ENCODE measurements at regions not wholly inside any gene's neighbourhood (a gene's known extent, or its start where the extent isn't known, plus 50 kb on each side); places are given as distances from the start of the nearest gene placed in this dataset.
"Not testable (repeated sequence)": the region's sequence is repeated elsewhere in the genome, so short reads cannot be mapped to it uniquely, and the experiment has no call there.

DNA sequence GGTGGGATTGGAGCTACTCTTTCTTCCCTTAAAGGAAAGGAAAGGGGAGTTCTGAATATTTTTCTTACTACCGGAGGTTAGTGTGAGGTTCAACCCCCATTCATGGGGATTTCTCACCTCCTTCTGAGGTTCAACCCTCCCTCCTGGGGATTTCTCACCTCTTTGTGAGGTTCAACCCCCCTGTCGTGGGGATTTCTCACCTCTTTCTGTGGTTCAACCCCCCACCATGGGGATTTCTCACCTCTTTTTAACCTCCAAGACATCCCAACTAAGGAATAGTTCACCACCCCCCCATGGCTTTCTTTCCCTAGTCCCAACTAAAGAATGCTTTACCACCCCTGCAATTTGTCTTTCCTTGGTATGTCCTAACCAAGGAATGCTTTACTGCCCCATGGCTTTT lies 520.3 kb downstream of the EDEM1 start:
- no peak for DNase-seq

DNA sequence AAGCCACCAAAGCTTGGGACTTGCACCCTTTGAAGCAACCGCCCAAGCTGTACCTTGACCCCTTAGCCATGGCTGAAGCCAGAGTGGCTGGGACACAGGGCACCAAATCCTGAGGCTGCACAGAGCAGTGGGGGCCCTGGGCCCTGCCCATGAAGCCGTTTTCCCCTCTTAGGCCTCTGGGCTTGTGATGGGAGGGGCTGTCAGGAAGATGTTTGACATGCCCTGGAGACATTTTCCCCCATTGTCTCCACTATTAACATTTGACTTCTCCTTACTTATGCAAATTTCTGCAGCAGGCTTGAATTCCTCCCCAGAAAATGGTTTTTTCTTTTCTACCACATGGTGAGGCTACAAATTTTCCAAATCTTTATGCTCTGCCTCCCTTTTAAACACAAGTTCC lies 522.2 kb downstream of the EDEM1 start:
- no peak for DNase-seq

DNA sequence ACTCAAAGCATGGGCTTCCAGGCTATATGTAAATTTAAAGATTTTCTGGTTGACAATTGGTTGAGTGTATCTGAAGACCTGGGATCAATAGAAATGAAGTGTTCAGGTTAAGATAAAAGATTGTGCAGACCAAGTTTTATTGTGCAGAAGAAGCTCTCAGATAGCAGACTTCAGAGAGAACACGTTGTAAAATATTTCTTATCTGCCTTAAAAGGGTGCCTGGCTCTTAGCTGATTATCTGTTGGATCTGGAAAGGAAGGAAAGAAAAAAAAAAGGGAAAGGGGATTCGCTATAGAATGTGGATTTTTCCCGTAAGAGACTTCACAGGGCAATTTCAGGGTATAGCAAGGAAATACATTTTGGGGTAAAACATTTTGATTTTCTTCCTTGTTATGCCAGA lies 523.2 kb downstream of the EDEM1 start:
- DNase-seq = no peak

DNA sequence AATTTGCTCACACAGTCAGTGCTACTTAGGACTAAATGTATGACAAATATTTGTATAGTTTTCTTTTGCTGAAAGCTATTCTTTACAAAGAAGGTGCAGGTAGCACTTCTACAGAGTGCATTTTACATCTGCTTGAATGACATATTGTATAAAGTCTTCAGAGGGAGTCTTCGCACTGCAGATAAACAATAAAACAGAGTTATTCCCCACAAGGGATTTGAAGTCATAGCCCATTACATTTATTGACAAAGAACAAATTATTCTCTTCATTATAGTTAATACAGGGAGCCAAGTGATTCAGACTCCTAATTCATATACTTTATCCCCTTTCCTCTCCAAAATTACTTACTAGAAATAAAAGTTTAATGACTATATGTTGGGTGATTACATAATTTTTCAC lies 529.7 kb downstream of the EDEM1 start:
- DNase-seq = no peak

DNA sequence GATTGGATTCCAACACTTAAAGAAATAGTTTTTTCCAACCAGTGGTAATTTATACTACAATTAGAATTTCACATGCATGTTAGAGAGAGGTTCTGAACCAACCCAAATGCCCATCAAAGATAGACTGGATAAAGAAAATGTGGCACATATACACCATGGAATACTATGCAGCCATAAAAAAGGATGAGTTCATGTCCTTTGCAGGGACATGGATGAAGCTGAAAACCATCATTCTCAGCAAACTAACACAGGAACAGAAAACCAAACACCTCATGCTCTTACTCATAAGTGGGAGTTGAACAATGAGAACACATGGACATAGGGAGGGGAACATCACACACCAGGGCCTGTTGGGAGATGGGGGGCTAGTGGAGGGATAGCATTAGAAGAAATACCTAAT lies 532.2 kb downstream of the EDEM1 start:
- not testable (repeated sequence) for DNase-seq

DNA sequence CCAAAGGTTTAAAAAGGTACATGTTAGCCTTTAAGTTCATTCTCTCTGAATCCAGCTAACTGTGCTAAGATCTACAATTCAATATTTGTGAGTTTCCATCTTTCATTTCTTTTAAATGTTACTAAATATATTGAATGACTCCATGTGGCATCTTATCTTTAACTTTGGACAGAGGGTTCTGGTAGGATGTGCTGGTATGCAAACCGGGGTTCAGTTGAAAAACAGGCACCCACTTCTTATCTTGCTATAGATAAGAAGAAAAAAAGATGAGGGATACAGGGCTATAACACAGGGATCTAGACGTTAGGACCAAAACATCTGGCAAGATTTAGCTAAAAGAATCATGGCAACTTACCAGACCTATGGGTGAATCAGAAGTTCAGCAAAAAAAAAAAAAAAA lies 538.3 kb downstream of the EDEM1 start:
- DNase-seq = no peak

DNA sequence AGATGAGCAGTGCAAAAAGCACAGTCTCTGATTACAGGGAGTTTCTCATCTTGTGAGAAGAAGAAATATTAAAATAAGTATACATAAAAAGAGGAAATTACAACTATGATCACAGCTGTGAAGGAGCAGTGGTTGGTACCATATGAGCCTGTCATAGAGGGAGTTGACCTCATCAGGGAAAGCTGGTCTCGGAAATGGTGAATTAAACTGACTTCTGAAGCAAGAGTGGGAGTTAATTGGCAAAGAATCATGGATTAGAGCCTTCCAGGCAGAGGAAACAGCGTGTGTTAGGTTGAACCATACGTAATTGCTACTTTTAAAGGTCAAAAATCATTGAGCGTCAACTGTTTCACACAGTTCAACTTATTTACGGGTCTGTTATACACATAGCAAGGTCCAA lies 539.1 kb downstream of the EDEM1 start:
- DNase-seq = no peak

DNA sequence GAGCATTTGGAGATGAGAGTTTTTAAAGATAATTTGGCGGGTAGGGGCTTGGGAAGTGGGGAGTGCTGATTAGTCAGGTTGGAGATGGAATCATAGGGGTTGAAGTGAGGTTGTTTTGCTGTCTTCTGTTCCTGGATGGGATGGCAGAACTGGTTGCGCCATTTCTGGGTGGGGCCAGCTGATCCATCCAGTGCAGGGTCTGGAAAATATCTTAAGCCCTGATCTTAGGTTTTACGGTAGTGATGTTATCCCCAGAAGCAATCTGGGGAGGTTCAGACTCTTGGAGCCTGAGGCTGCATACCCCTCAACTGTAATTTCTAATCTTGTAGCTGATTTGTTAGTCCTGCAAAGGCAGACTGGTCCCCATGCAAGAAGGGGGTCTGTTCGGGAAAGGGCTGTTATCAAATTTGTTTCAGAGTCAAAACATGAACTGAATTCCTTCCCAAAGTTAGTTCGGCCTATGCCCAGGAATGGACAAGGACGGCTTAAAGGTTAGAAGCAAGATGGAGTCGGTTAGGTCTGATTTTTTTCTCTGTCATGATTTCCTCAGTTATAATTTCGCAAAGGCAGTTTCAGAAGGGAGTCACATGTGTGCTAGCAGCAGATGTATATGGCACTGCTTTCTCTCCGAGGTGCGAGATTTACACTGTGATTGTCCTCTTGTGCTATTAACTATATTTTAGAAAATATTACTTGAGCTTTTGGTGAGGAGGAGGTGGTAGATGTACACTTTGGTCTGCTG lies 540.4 kb downstream of the EDEM1 start:
- DNase-seq = no peak

DNA sequence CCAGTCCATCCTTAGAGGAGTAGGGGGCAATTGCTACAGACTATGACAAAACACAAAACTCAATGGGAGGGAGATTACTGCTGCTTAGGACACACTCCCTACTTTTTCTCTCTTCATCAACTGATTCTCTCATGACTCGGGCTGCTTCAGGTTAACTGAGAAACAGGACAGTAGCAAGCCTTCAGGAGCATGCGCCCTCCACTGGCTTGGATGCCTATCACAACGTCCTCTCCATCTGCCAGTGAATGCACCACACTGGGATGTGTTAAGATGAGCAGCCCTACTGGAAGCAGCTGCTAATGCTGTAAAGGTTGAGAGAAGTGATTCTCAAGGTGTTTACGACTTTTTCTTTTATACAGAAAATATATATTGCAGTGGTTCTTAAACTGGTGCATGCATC lies 542.3 kb downstream of the EDEM1 start:
- no peak for DNase-seq

DNA sequence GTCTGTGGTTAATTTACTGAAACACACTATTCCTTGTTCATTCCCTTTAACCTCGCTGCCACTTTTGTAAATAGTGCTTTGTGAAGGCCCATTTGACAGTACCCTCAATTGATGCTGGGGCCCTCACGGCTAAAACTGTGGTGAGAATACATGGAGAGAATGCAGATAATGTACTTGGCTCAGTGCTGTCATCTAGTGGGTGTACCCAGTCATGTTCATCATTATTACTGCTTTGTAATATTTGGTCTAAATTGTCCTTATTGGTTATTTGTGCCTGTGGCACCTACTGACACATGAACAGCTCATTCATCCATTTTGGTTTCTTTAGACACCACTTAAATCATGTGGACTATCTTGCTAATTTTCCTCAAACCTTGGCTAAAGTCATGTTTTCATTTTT lies 543.6 kb downstream of the EDEM1 start:
- no peak for DNase-seq

DNA sequence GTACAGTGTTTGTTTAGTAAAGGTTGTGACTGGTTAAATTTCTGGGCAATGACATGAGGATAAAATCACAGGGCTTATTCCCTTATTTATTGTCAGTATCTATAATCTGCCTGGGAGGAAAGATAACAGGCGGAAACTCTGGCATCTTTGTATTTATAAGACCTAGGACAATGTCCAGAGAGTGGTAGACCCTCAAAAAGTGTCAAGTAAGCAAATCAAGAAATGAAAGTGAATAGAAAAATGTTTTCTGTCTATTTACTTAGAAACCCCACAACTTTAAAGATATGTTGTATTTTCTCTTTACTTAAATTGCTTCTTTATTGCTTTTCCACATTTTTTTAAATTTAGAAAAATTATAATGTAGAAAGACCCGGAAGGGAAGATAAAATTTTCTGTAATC lies 544.6 kb downstream of the EDEM1 start:
- no peak for DNase-seq

DNA sequence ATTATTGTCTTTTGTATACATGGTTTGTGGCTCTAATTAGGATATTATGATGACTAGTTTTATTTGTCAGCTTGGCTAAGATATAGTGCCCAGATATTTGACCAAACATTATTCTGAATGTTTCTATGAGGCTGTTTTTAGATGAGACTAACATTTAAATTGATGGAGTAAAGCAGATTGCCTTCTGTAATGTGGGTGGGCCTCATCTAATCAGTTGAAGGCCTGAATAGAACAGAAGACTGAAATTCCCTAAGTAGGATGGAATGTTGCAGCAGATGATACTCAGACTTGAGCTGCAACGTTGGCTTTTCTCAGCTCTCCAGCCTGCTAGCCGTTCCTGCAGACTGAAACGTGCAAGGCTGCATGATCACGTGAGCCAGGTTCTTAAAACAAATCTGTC lies 546.5 kb downstream of the EDEM1 start:
- no peak for DNase-seq

DNA sequence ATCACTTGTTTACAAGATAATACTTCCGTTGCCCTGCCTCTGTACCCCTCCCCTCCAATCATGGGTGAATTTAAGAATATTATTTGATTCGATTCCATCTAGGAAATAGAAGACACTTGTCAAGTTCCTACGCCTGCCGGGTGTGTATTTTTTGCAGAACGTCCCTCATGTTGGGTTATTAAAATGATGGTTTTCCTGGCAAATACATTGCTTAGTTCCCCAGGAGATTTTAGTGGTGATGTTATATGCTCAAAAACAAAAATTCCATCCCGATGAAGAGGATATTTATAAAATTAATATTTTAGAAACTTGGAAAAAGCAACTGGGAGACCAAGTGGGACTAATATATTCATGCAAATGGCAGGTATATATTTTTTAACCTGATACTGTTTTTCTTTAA lies 548.4 kb downstream of the EDEM1 start:
- DNase-seq = no peak

DNA sequence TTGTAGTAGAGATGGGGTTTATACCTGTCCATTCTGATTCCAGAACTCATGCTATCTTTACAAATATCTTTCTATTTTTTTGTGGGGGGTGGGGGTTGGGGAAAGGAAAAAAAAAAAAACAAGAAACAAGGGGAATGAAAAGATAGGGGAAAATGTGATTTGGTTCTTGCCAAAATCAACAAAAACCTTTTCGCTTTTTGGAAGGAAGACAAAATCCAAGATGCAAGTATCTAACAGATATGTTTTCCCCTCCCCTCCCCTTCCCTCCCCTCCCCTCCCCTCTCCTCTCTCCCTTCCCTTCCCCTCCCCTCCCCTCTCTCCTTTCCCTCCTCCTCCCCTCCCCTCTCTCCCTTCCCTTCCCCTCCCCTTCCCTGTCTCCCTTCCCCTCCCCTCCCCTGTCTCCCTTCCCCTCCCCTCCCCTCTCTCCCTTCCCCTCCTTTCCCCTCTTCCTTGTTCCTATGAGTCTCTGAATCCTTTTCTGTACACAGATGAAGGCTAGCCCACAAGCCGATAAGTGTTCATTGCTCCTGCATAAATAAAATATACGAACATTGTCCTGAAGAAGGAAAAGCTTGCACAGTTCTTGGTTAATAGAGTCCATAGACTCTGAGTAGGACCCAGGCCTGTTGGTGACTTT lies 551.9 kb downstream of the EDEM1 start:
- no peak for DNase-seq

DNA sequence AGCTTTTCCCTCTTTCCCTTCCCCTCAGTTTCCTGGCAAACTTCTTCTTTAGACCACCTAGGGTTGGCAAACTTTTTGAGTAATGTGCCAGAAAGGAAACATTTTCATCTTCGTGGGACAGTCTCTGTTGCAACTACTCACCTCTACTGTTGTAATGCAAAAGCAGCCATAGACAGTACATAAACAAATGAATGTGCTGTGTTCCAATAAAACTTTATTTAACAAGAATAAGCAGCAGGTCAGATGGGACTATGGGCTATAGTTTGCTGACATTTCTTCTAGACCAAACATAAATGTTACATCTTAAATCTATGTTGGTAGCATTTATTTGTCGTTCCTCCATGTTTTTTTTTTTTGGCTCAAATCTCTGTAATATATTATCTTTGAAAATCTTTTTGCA lies 552.4 kb downstream of the EDEM1 start:
- no peak for DNase-seq

DNA sequence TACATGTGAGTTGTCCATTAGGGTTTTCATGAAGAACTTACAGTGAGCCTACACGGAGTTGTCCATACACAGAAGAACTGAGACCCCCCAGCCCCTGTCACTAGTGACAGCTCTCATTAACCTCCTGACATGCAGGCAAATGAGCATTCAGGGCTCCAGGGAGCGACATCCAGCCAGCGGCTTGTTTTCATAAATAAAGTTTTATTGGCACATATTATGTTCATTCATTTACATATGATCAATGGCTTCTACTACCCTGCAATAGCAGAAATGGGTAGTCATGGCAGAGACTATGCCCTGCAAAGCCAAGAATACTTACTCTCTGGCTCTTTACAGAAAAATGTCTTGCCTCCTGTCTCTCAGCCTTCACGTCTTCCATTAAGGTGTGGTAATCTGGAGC lies 553.5 kb downstream of the EDEM1 start:
- no peak for DNase-seq

DNA sequence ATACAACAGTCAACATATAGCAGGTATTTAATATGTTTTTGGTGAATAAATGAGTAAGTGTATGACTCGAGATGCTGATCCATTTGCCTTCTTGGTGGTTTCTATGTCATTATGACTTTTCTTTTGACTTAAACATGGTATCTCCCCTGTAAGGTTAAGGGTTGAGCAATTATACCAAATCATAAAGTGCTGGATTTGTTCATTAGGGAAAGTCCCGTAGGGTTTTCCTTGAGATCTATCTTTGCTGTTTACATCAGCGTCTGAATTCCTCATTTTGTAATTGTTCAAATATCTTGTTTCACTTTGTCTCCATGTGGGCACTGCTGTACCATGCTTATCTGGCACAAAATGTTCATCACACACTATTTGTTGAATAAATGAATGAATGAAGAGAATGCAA lies 562.6 kb downstream of the EDEM1 start:
- DNase-seq = no peak

DNA sequence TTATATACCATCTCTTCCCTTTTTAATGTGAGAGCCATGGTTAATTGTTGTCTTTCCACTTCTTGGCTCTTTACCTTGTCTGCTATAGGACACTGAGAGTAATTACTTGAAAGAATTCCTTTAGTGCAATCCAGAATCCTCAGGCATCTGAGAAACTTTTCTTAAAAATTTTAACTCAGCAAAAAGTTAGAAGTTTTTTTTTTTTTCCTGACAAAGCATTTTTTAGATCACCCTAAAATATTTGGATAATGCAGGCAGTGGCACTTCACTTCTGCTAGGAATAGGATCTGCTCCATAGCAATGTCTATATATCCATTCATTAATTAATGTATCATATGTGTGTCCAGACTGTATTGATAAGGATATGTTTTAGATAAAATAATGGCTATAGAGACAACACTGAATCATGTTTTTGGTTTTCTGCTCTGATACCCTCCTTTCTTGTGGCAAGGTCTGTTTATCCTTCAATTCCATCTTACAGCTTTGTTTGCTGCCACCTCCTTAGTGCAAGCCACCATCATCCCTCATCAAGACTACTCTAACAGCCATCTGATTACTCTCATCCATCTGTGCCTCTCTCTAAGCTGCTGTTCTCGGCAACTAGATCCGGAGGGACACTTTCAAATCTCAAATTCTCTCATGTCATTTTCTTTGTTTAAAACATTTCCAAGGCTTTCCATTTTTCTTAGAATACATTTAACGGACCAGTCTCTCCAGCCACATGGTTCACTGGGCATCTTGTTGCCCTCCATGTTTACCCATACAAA lies 563.5 kb downstream of the EDEM1 start:
- no peak for DNase-seq

DNA sequence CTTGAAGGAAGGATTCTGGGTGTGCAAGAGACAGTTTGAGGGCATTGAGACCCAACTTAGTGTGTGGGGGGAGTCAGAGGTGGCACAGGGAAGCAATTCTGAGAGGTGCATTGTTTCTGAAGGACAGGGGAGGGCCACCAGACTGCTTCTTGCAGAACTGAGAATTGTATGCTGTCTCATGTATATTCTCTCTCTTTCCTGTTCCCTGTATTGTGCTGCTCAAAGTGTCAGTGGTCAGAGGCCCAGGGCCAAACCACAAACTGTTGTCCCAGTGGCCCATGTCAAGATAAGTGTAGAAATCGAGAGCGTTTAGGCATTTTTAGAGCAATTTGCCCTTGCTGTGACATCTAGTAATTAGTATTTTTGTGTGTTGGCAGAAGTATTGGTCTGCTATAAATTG lies 567.1 kb downstream of the EDEM1 start:
- no peak for DNase-seq

DNA sequence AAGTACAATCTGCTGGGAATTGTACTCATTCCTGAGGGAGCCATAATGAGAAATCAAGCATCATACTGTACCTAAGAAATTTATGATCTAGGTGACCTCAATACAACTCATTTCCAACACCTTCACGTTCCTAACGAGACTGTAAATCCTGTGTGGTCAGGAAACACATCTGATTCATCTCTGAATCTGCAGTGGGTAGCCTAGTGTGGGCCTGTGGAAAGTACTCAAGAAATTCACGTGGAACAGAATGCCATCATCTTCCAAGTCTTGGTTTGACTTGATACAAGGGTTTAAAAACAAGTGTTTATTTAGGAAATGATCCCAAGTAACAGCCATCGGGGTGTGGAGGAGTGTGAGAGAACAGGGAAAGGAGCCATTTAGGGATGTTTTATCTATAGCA lies 568.9 kb downstream of the EDEM1 start:
- DNase-seq = no peak

DNA sequence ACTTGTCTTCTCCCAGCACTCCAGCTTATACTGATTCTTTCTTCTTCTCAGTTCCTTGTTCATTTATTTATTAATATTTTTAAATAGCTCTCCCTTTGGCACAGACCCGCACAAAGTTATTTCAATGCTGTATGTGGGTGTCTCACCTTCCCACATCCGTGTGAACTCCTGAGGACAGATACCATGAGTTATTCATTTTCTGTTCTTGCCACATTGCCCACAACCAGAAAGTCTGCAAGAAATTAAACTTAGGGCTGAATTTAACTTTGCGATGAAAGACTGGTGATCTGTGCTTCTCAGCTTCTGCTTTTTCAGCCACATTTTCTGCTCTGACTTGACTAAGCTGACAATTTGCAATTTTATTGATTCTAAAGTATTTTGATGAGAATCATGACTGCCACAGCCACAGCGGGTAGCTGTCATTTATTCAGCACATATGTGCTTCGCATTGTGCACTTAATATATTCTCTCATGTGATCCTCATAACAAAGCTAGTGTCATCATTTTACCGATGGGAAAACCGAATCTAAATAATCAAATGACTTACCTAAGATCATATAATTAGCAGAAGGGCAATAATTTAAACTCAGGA lies 569.8 kb downstream of the EDEM1 start:
- no peak for DNase-seq

DNA sequence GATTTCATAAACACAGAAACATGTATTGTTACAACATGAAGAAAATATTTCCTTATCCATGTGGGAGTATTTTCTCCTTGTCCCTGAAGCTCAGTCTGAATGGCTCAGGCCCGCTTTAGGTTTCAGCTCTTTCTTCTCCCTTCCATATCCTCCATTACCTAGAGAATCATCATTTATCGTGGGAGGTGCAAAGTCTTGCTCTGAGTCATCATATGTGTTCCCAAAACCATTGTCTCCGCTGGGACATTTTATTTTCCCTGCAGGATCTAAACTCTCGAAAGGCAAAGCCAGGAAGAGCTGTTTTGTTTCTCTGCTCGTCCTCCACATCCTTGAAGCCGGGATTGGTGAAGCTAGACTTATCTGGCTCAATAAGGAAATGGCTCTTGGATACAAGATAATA lies 571.2 kb downstream of the EDEM1 start:
- DNase-seq = no peak

DNA sequence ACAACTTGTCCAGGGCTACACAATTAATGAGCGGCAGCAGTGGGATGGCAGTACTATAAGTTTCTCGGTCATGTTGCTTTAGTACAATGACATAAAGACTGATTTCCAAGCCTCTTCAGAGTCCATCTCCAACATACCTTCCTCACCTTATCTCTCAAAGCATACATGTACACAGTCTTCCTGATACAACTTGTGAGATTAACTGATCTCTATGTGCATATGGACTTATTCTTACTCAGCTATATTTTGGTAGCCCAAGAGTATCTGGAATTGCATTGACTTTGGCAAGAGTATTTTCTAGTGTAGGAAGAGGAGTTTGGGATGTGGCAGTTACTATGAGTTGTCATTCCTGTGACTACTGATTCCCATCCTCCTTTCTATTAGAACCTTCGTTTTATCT lies 575.0 kb downstream of the EDEM1 start:
- DNase-seq = no peak

DNA sequence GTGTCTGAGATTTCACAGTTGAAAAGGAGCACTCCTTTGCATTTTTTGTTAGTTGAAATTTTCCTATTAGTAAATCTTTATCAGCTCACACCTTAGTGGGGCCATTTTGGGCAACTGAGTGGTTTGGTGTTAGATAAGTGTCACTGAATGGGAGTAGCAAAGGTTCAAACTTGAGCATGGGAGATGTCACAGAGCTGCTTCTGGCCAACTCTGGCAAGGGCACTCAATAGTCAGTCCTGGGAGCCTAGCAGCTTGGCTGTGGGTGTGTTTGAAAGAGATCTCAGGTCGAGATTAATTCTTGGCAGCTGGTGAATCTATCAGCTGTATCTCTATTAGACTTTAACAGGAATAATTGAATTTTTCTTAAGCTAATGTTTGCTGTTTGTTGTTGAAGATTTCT lies 579.3 kb downstream of the EDEM1 start:
- no peak for DNase-seq
